GM10248 (cell line): ENCODE measurements at regions not wholly inside any gene's neighbourhood (a gene's known extent, or its start where the extent isn't known, plus 50 kb on each side); places are given as distances from the start of the nearest gene placed in this dataset.

Experiments used
- CTCF ChIA-PET: fragments of 300-600 bp; sonication (Branson Sonifier 250); formaldehyde crosslinking; extraction: SDS; loops from one replicate; lab custom pipeline; 2021; ENCODE audit warnings: antibody characterized with exemption; lab: Yijun Ruan, JAX
- POLR2A ChIA-PET: fragments of 350-650 bp; sonication (Branson Sonifier 250); formaldehyde crosslinking; extraction: SDS; loops from one replicate; lab custom pipeline; 2020; ENCODE audit warnings: antibody characterized with exemption; lab: Yijun Ruan, JAX
- DNase-seq: peaks from one replicate; pipeline ENCODE4 v3.0.0; 2012; ENCODE audit errors: extremely low spot score
- TF ChIP-seq, protein P1 (sequence below): IDR thresholded peaks from 2 replicates; pipeline ENCODE4 v1.5.1; 2012; ENCODE audit warnings: mild to moderate bottlenecking, low read depth; ENCODE audit errors: extremely low read depth, missing control alignments, control extremely low read depth

DNA sequence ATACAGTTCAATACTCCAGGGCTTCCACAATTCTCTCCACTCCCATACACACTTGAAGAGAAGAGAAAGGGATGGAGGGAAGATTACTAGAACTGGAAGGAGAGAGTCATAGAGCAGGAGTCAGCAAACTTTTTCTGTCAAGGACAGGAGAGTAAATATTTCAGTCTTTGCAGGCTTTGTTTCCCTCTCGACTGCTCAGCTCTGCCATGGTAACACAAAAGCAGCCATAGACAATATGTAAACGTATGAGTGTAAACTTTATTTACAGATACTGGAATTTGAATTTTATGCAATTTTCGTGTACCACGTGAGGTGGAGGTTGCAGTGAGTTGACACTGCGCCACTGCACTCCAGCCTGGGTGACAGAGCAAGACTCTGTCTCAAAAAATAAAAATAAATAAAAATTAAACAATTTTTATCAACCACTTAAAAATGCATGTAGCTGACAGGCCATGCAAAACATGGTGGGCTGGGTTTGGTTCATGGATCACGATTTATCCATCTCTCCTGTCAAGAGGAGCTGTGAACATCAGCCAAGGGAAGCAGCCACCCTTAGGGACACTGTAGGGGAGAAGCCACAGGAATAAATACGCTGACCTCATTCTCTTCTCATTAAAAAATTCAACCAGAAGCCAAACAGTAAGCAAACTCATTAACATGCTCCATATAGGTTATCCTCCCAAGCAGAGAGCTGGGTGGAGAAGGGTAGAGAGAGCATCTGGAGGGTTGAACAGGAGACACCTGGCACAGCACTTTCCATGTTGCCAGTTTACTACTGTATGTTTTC lies 266.4 kb upstream of the FN1 start:
- CTCF ChIA-PET = interaction anchor here (1.1 kb wide), 1 partner anchor 10 kb away, joined by 3 read pairs; no protein-coding TSS in a partner anchor
- DNase-seq = no peak
- POLR2A ChIA-PET = no interaction called here
- TF ChIP-seq, protein P1, sequence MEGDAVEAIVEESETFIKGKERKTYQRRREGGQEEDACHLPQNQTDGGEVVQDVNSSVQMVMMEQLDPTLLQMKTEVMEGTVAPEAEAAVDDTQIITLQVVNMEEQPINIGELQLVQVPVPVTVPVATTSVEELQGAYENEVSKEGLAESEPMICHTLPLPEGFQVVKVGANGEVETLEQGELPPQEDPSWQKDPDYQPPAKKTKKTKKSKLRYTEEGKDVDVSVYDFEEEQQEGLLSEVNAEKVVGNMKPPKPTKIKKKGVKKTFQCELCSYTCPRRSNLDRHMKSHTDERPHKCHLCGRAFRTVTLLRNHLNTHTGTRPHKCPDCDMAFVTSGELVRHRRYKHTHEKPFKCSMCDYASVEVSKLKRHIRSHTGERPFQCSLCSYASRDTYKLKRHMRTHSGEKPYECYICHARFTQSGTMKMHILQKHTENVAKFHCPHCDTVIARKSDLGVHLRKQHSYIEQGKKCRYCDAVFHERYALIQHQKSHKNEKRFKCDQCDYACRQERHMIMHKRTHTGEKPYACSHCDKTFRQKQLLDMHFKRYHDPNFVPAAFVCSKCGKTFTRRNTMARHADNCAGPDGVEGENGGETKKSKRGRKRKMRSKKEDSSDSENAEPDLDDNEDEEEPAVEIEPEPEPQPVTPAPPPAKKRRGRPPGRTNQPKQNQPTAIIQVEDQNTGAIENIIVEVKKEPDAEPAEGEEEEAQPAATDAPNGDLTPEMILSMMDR = no peak

DNA sequence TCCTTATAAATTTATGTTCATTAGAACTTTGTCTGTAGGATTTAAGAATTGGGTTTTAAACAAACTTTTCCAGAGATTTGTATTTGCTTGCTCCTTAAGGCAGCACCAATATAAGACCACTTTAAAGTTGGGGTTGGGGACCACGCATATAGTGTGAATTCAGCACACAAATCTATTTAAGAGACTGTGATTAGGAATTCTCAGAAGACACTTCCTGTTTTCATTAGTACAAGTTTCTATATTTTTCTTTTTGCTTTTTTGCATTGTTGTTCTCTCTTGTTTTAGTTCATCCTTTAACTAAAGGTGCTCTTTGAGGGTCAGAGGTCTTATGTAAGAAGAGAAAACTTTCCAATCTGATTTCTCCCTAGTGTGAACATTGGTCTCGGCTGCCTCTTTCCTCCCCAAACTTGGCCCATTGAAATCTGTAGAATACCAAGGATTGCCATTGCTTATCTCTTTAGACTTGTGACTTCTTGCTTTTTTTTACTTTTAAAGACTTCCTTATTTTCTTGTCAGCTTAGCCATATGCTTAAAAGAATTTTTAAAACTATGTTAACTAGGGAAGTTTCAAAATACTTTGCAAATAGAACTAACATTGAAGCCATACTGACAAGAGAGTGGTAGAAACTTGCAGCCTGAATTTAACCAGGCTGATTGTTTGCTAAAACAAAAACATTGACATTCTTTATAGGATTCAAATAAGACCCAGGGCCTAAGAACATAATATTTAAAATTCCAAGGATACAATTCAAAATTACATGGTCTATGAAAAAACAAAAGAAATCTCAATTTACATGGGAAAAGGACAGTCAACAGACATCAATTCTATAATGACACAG lies 264.1 kb upstream of the FN1 start:
- POLR2A ChIA-PET = no interaction called here
- TF ChIP-seq, protein P1 = no peak
- CTCF ChIA-PET = no interaction called here
- DNase-seq = no peak

DNA sequence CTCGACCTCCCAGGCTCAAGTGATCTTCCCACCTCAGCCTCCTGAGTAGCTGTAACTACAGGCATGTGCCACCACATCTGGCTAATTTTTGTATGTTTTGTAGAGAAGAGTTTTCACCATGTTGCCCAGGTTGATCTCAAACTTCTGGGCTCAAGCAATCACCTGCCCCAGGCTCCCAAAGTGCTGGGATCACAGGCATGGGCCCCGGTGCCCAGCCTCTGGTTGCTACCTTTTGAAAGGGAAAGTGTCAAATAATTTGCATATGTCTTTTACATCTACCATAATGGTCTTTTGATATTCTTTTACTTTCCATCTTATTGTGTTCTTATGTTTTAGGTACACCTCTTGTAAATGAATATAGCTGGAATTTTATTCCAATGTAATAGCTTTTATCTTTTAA lies 263.1 kb upstream of the FN1 start:
- POLR2A ChIA-PET = no interaction called here
- no peak for DNase-seq
- TF ChIP-seq, protein P1 = no peak
- CTCF ChIA-PET = no interaction called here

DNA sequence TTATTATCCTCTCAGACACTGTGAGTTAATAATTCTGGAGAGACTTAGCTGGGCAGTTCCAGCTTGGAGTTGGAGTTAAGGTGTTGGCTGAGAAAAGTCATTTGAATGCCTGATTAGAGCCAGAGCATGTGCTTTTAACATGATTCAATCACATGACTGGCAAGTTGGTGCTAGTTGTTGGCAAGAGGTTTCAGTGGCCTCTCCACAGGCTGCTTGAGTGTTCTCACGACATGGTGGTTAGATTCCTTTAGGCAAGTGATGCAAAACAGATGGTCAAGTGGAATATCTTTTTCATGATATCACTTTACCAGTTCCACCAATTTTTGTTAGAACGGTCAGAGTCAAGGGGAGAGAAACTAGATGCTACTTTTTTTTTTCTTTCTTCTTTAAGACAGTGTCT lies 262.7 kb upstream of the FN1 start:
- ChIA-PET CTCF (no interaction called here), POLR2A (no interaction called here)
- no peak for DNase-seq
- TF ChIP-seq, protein P1 = no peak

DNA sequence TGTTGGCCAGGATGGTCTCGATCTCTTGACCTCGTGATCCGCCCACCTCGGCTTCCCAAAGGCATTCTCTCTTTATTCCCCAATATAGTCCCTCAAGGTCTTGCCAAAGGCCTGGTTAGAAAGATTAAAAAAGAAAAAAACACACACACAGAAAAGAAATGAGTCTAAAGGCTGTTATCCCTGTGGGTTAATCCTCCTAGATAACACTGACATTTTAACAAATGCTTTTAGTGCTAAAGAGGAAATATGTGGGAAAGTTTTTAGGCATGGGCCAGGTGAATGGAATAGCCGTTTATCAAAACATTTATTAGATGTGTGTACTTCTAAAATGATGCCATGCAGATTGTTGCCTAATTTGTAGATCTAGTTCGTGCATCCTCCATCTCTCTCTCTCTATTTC lies 261.6 kb upstream of the FN1 start:
- no peak for DNase-seq
- POLR2A ChIA-PET = no interaction called here
- TF ChIP-seq, protein P1 = no peak
- CTCF ChIA-PET = no interaction called here

DNA sequence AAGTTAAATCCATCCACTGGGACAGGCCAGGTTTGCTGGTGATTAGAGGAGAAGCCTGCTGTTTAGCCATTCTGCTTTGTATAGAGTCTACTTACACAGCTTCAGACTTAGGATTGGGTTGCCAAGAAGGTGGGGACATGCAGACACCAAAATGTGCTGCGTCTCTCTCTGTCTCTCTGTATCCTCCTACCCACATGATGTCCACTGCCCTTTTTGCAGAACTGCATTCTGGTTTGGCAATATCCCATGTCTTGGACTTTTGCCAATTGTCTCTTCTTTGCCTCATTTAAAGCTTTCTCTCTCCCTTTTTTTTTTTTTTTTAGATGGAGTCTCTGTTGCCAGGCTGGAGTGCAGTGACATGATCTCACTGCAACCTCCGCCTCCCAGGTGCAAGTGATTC lies 261.1 kb upstream of the FN1 start:
- CTCF ChIA-PET = no interaction called here
- POLR2A ChIA-PET = no interaction called here
- DNase-seq = no peak
- TF ChIP-seq, protein P1 = no peak
